Midbrain (tissue), 1 donor: ENCODE measurements at regions not wholly inside any gene's neighbourhood (a gene's known extent, or its start where the extent isn't known, plus 50 kb on each side); places are given as distances from the start of the nearest gene placed in this dataset.

Experiments used
- DNase-seq: peaks from one replicate; lab custom pipeline; 2025; lab: John Stamatoyannopoulos, UW

DNA sequence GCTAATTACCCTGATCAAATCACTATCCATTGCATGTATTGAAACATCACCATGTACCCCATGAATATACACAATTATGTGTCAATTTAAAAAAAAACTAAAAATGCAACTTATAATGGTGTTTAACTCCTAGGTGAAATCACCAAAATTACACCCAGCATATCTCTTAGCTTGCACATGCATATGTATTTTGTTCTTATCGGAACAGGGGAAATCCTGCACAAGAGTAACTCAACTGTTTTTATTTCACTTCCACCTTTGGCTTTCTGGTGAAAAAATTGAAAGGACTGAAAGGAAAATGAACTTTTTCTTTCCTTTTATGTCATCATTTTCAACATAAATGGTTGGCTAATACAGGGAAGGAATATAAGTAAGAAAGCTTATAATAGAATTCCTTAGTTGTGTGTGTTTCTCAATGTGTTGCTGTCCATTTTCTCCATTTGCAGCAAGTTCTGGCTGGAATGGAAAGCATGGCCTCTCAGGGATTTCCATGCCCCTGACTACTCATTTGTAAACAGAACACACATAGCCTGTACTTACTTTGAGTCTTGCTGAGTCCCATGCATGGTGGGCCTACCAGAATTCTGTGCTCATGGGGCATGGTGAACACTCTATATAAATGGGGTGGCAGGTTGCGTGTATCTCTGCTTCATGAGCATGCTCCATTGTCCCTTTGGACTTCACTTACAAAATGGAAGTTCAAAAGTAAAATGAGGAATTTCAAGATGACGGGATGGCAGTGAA is 462.0 kb downstream of the HS3ST3B1 start:
- DNase-seq: no peak

- DNase-seq: no peak
Observed at GRCh38 chr17:14760719-14761411, 460.0 kb downstream of the HS3ST3B1 start.

DNA sequence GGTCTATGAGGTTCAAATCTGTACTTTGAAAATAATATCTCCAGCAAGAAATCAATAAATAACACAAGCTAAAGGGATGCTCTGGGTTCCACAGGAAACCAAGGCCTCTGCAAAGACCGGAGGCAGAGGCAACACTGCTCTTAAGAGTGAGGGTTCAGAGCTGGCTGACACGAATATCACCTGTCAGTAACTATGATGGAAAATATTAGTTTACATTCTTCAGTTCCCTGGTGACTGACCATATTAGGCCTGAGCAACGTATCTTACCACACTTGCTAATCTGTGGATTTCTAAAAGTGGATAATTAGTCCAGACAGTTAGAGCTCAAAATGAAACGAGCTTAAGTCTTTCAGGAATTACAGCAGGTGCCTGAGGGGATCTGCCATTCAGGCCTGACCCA is 459.3 kb downstream of the HS3ST3B1 start:
- no peak for DNase-seq

DNA sequence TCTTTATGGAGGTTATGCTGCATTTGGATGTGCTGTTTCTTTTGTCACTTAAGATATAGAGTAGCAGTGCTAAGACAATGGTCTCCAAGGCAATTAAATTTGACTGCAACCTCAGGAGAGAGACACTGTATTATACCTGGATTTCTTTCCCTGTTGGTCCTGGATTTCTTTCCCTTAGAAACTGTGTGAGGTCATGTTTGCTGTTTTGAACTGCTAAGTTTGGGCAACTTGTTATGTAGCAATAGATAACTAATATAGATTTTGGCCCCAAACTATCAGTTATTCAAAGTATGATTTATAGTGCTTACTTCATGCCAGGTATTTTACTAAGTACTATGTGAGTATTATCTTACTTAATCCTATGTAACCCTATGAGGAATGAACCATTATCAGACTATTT is 458.4 kb downstream of the HS3ST3B1 start:
- no peak for DNase-seq

DNA sequence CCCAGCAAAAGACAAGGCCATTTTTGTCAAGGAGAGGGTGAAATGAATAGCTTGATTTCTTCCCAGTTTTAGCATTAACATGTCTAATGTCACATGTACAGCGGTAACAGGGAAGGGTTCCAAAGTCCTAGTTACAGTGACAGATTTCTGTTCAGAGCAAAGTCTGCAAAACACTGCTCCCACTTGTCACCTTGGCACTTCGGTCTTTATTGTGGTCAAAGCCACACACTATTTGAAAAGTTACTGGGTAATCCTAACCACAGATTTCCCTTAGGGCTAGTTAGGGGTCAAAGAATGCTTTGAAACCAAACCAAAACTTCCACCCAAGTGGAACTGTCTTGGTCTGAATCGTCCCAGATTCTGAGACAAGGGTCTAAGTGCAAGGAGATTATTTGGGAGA is 455.6 kb downstream of the HS3ST3B1 start:
- no peak for DNase-seq

DNA sequence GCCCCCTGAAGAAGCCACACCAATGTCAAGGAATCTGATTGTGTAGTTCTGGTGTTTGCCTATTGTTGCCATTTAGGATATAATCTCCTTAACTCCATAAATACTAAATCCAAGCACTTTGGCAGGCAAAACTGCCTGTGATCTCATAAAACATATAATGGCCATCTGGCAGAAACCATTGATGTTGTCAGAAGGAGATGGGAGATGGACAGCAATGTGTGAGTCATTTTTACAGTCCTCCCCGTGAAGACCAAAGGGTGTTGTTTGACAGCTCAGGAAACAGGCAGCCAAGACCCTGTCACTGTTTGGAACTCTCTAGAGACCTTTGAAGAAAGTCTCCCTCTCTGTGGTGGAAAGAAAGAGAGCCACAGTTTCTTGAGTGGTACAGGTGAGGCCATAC is 454.1 kb downstream of the HS3ST3B1 start:
- no peak for DNase-seq

- DNase-seq: no peak
Observed at GRCh38 chr17:14753383-14753782, 452.5 kb downstream of the HS3ST3B1 start.

DNA sequence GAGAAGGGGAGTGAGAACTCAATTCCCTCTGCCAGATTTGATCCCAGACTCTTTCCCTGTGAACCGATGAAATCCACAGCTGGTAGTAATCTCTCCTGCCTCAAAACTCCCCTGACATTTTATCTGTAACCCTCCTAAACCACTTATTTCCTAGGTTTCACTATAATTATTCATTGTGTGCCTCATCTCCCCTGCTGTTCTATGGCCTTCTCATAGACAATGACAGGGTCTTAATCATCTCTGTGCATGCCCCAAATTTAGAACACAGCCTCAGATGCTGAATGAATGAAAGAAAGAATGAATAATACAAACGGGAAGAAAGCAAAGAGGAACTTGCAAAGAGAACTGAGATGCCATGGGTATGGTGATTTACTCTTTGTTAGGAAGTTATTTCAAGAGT is 451.1 kb downstream of the HS3ST3B1 start:
- DNase-seq: no peak

- no peak for DNase-seq
Observed at GRCh38 chr17:14750866-14751265, 450.0 kb downstream of the HS3ST3B1 start.

GRCh38 chr17:14749269-14749668 is 448.4 kb downstream of the HS3ST3B1 start:
- DNase-seq: no peak

DNA sequence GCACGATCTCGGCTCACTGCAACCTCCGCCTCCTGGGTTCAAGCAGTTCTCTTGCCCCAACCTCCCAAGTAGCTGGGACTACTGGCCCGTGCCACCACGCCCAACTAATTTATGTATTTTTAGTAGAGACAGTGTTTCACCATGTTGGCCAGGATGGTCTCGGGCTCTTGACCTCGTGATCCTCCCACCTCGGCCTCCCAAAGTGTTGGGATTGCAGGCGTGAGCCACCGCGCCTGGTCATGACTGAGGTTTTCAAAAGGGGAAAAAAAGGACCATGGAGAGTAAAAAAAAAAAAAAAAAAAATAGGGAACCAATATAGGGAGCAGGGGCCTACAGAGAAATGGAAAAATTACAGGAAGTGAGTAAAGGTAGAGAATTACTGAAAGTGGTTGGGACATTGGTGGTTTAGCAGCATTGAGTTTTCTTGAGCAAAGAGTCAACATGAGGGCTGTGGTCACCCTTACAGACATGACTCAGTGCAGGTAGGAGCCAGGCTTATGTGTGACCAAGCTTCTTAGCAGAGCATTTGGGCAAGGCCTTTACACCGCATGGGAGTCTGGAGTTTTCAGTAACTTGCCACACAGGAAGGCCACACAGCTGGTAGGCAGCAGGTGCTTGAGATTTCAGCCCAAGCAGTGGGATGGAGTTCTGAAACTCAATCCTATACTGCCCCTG is 447.3 kb downstream of the HS3ST3B1 start:
- DNase-seq: no peak

- DNase-seq: no peak
Observed at GRCh38 chr17:14747603-14747950, 446.7 kb downstream of the HS3ST3B1 start.

- no peak for DNase-seq
Observed at GRCh38 chr17:14746822-14747602, 446.1 kb downstream of the HS3ST3B1 start.

DNA sequence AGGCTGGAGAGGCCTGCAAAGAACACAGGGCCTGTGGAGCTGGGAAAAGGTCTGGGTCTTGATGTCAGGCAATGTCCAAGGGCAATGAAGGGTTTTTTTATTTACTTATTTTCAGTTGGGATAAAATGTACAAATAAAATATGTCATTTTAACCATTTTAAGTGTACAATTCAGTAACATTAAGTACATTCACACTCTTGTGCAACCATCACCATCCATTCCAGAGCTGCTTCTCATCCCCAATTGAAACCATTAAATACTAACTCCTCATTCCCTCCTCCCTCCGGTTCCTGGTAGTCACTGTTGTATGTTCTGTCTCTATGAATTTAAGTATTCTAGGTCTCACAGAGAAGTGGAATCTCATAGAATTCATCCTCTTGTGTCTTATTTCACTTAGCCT is 444.7 kb downstream of the HS3ST3B1 start:
- no peak for DNase-seq

DNA sequence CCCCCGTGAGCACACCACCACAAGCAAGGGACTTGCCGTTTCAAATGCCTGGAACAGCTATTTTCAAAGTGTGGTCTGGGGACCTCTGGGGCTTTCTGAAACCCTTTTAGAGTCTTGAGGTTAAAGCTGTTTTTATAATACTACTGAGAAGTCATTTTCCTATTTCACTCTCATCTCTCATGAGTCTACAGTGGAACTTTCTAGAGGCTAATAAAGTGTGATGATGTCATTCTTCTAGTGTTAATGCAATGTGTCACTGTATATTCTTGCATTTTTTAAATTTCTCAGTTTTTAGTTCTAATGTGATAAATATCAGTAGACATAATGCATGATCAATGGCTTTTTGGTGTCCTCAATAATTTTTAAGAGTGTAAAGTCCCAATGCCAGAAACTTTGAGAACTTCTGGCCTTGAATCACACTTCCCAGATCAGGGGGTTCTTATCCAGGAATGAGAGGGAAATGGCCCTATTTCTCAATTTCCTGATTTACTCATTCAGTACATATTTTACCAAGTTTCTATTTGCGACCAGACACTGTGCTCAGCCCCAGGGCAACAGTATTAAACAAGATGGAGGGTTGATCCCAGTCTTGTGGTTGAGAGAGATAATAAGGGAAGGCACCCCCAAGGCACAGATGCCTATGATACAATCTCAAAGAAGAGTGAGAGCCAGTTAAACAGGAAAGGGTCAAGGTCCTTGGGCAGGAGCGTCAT is 444.0 kb downstream of the HS3ST3B1 start:
- DNase-seq: no peak

DNA sequence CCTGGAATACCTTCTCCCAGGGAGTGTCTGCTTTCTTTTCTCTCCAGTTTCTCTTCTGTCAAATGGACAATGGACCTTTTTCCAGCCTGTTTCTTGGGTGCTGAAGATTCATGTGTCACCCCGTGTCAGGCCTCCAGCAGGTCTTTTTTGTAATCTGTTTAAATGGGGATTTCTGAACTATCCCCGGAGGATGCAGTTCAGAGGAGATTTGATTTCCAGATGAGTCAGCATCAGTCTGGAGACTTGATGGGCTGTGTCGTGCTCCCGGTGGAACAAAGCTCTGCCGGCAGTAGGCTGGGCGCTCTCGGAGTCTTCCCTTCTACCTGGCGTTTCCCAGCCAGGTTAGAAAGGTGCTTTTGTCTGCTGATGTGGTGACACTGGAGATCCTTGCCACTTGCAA is 440.6 kb downstream of the HS3ST3B1 start:
- no peak for DNase-seq

DNA sequence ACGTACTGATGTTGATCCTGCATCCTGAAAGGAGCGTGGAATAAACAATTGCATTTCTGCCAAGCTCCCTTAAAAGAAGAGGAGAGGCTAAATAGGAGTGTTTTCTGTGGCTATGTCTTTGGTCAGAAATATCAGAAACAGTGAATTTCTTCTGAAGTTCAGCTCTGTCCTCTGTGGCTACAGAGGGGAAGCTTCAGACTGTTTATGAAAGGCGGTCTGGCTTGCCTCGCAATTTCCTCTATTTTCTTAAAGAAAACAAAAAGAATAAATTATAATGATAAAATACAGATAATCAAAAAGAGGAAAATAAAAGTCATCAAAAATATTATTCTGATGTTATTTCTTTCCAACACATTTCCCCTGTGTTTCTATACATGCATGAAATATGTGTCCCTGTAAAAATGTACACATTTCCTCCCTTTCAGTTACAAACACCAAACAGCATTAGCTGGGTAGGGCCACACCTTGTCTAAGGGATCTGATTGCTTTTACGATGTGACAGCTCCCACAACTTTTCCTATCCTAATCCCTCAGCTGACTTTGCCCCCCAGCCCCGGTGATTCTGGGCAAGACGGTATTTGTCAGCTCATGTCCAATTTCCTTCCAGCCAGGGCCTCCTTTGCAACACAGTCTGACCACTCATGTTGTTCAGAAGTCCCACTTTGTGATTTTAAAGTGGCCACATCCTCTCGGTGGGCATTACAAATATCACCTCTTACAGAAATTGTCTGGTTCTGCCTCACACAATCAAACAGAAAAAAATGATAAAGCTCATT is 439.0 kb downstream of the HS3ST3B1 start:
- DNase-seq: no peak

DNA sequence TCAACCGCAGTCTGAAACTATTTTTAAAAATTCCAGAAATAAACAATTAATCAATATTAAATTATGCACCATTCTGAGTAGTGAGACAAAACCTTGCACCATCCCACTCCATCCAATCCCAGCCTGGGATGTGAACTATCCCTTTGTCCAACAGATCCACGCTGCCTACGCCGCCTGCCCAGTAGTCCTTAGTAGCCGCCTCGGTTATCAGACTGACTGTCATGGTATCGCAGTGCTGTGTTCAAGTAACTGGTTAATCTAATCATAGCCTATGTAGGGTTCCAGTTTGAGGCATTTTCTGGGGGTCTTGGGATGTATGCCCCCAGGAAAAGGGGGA is 437.7 kb downstream of the HS3ST3B1 start:
- DNase-seq: no peak

- no peak for DNase-seq
Observed at GRCh38 chr17:14737984-14738651, 437.2 kb downstream of the HS3ST3B1 start.

DNA sequence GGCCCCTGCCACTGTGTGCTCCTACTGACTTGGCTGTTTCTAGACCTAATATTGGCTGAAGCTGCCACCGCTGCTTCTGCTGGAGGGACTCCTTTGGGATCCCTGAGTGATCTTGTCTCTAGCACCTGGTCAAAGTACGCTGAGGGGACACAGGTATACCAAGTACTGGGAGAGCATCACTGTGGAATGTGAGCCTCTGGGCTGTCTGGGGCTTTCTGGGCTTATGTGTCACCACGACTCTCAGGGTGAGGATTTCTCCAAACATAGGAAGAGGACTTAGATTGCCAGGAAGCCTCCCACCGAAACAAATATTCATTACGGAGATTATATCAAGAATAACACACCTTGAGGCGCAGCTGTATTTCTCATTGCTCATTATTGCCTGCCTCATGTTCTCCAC is 435.8 kb downstream of the HS3ST3B1 start:
- no peak for DNase-seq

DNA sequence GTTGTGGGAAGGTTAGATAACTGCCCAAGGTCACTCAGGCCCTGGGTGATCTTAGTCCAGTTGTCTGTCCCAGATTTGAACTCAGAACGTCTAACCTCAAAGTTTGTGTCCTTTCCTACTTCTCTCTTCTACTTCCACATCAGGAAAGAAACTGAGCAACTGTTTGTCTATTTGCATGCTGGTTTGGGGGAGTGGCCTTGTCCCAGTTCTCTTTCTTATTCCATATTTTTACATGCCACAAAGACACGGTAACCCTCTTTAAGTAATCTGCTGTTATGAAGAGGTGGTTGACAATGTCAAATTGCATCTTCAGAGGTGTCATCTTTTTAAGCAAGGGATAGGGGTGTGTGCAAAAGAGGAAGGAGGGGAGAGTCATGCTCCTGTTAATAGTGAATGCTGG is 432.5 kb downstream of the HS3ST3B1 start:
- no peak for DNase-seq
